ENCODE measurements at regions not wholly inside any gene's neighbourhood (a gene's known extent, or its start where the extent isn't known, plus 50 kb on each side); places are given as distances from the start of the nearest gene placed in this dataset.

GRCh38 chr9:129258823-129259301 lies 80.8 kb upstream of the IER5L start:
- intact Hi-C loops (cut with DNase I; ENCODE audit: low total_unique reads) = no loop called here
- Histone ChIP-seq H3K9me3 (no peaks in the 10 kb centered on the region), H3K4me1 (peaks cover 10 to 50% (median 28%) of the 10 kb centered on the region in 6 donors), H3K36me3 (no peaks in the 10 kb centered on the region), H3K27ac (no peak overlapping the region), H3K27me3 (replicated peaks in 1 of 7) (peaks cover 0 to 81% (median 21%) of the 10 kb centered on the region in 7 donors), H3K4me3 (peak overlapping the region in 7 of 8 donors; percentile 11 to 61 (median 30))
- peak; percentile 72 for DNase-seq
- WGBS, 5 donors = 20 to 22% (median 21%) methylated on average over 18 of the region's 18 CpGs
- TF ChIP-seq POLR2A (IDR thresholded peaks at IDR 0.05) (no peak), POLR2AphosphoS5 (IDR thresholded peaks at IDR 0.05) (no peak), CTCF (IDR thresholded peaks at IDR 0.05 in 8 of 11, conservative IDR thresholded peaks at IDR 0.05 in 3 of 11) (no peak)

GRCh38 chr9:129258124-129258822 lies 80.2 kb upstream of the IER5L start:
- WGBS, 5 donors = 8 to 16% (median 10%) methylated on average over 36 to 62 of the region's 62 CpGs
- H3K4me1 ChIP-seq = peaks cover 10 to 53% (median 28%) of the 10 kb centered on the region in 6 donors
- H3K36me3 ChIP-seq = no peaks in the 10 kb centered on the region
- DNase-seq = peak; percentile 92
- peak in 2 of 3 donors; percentile 38 to 50 for TF ChIP-seq POLR2AphosphoS5 (IDR thresholded peaks at IDR 0.05)
- no peak for TF ChIP-seq CTCF (IDR thresholded peaks at IDR 0.05 in 8 of 11, conservative IDR thresholded peaks at IDR 0.05 in 3 of 11)
- peak overlapping the region in 7 of 8 donors; percentile 11 to 61 (median 30) for H3K4me3 ChIP-seq
- H3K27ac ChIP-seq = no peak overlapping the region
- H3K27me3 ChIP-seq (replicated peaks in 1 of 7) = peaks cover 0 to 85% (median 21%) of the 10 kb centered on the region in 7 donors
- H3K9me3 ChIP-seq = no peaks in the 10 kb centered on the region
- intact Hi-C loops (cut with DNase I; ENCODE audit: low total_unique reads) = no loop called here

- Histone ChIP-seq H3K9me3 (no peaks in the 10 kb centered on the region), H3K27me3 (replicated peaks in 1 of 7) (peaks cover 0 to 81% (median 21%) of the 10 kb centered on the region in 7 donors), H3K4me3 (no peak overlapping the region), H3K27ac (no peak overlapping the region), H3K36me3 (no peaks in the 10 kb centered on the region), H3K4me1 (peaks cover 10 to 51% (median 27%) of the 10 kb centered on the region in 6 donors)
- TF ChIP-seq POLR2A (IDR thresholded peaks at IDR 0.05) = no peak
- TF ChIP-seq CTCF (IDR thresholded peaks at IDR 0.05 in 8 of 11, conservative IDR thresholded peaks at IDR 0.05 in 3 of 11) = no peak
- TF ChIP-seq POLR2AphosphoS5 (IDR thresholded peaks at IDR 0.05) = no peak
- 89 to 93% (median 90%) methylated on average over 13 of the region's 13 CpGs for WGBS, 5 donors
- DNase-seq = peak; percentile 33
- intact Hi-C loops (cut with DNase I; ENCODE audit: low total_unique reads) = no loop called here
Measured at GRCh38 chr9:129256959-129257713, 79.1 kb upstream of the IER5L start.
